ENCODE measurements at regions not wholly inside any gene's neighbourhood (a gene's known extent, or its start where the extent isn't known, plus 50 kb on each side); places are given as distances from the start of the nearest gene placed in this dataset.

- no peak for TF ChIP-seq PBX2 (CRISPR knock-in tag; IDR thresholded peaks at IDR 0.05; ENCODE audit: low read depth)
- TF ChIP-seq PBX2 (tag; conservative IDR thresholded peaks at IDR 0.05; ENCODE audit: low read depth): peak; percentile 60
- TF ChIP-seq ZEB2 (IDR thresholded peaks at IDR 0.05): no peak
- no peak for TF ChIP-seq RBFOX2 (IDR thresholded peaks at IDR 0.05; ENCODE audit: low read depth, low read length)
- TF ChIP-seq SP2 (IDR thresholded peaks at IDR 0.05; ENCODE audit: extremely low read depth, low read depth, low read length, poor library complexity, severe bottlenecking): no peak
- no peak for TF ChIP-seq ZNF318 (IDR thresholded peaks at IDR 0.05; ENCODE audit: borderline replicate concordance in 1 of 2, low read depth in 1 of 2)
- TF ChIP-seq RB1 (IDR thresholded peaks at IDR 0.05; ENCODE audit: low read depth): no peak
- TF ChIP-seq ZNF3 (CRISPR knock-in tag; IDR thresholded peaks at IDR 0.05): no peak
- no peak for TF ChIP-seq ZNF436 (CRISPR knock-in tag; IDR thresholded peaks at IDR 0.05)
- no peak for TF ChIP-seq GMEB1 (CRISPR knock-in tag; IDR thresholded peaks at IDR 0.05)
- no peak for TF ChIP-seq U2AF2 (optimal IDR thresholded peaks at IDR 0.05; ENCODE audit: low read depth, low read length)
- TF ChIP-seq ZNF699 (CRISPR knock-in tag; IDR thresholded peaks at IDR 0.05; ENCODE audit: insufficient replicate concordance): no peak
- TF ChIP-seq ZNF121 (CRISPR knock-in tag; conservative IDR thresholded peaks at IDR 0.05): no peak
- TF ChIP-seq POLR3G (IDR thresholded peaks at IDR 0.05; ENCODE audit: extremely low read depth, insufficient read length, insufficient replicate concordance): no peak
- peak in 1 of 2 experiments; percentile 53; a peak in 1 of 4 replicates for TF ChIP-seq RCOR1 (IDR thresholded peaks at IDR 0.05; ENCODE audit: borderline replicate concordance in 1 of 2, low read depth in 2 of 2, low read length in 2 of 2)
- TF ChIP-seq ZFP30 (CRISPR knock-in tag; IDR thresholded peaks at IDR 0.05; ENCODE audit: borderline replicate concordance): no peak
Measured at GRCh38 chr5:72611118-72611730, 104.0 kb upstream of the ZNF366 start (continued).
